Spleen (tissue), 11 donors: ENCODE measurements at regions not wholly inside any gene's neighbourhood (a gene's known extent, or its start where the extent isn't known, plus 50 kb on each side); places are given as distances from the start of the nearest gene placed in this dataset.
"Not testable (repeated sequence)": the region's sequence is repeated elsewhere in the genome, so short reads cannot be mapped to it uniquely, and the experiment has no call there.

Experiments used
- DNase-seq: peaks from one replicate; pipeline ENCODE4 v3.0.0-alpha.2; 2020
- H3K27ac ChIP-seq, 8 donors: fragments of 200-600 bp; sonication (generic) in 7 of 8; 1 replicate in 4 of 8; 2 replicates in 4 of 8; pipeline versions ENCODE4 v1.5.0 to v1.8.0; 2016 to 2021; ENCODE audit warnings: inconsistent platforms in 4 of 8, mild to moderate bottlenecking in 4 of 8, moderate library complexity in 1 of 8
- H3K27me3 ChIP-seq, 7 donors: fragments of 200-600 bp; sonication (generic) in 6 of 7; replicated peaks in 1 of 7; 1 replicate in 4 of 7; 2 replicates in 3 of 7; pipeline versions ENCODE4 v1.5.0 to v1.8.0; 2016 to 2021; ENCODE audit warnings: inconsistent platforms in 3 of 7, mild to moderate bottlenecking in 1 of 7
- H3K36me3 ChIP-seq, 6 donors: fragments of 200-600 bp; sonication (generic) in 5 of 6; 1 replicate in 4 of 6; 2 replicates in 2 of 6; pipeline versions ENCODE4 v1.5.0 to v1.8.0; 2016 to 2021; ENCODE audit warnings: inconsistent platforms in 2 of 6
- H3K4me1 ChIP-seq, 6 donors: fragments of 200-600 bp; sonication (generic) in 5 of 6; 1 replicate in 3 of 6; 2 replicates in 3 of 6; pipeline versions ENCODE4 v1.5.0 to v1.8.0; 2016 to 2021; ENCODE audit warnings: inconsistent platforms in 3 of 6
- H3K4me3 ChIP-seq, 8 donors: fragments of 200-600 bp; sonication (generic) in 7 of 8; 1 replicate in 4 of 8; 2 replicates in 4 of 8; pipeline versions ENCODE4 v1.5.0 to v1.8.0; 2016 to 2021; ENCODE audit warnings: inconsistent platforms in 4 of 8, mild to moderate bottlenecking in 4 of 8, moderate library complexity in 2 of 8
- H3K9me3 ChIP-seq, 8 donors: fragments of 200-600 bp; sonication (generic) in 7 of 8; 1 replicate in 4 of 8; 2 replicates in 4 of 8; pipeline versions ENCODE4 v1.5.0 to v1.8.0; 2016 to 2021; ENCODE audit warnings: inconsistent platforms in 4 of 8
- CTCF ChIP-seq, 11 experiments: fragments of 200-600 bp in 7 of 11; fragments of 450-650 bp in 4 of 11; sonication (generic) in 4 of 11; IDR thresholded peaks in 8 of 11; conservative IDR thresholded peaks in 3 of 11; 1 replicate in 7 of 11; 2 replicates in 4 of 11; pipeline versions ENCODE4 v1.4.0 to v1.8.0; 2016 to 2021; ENCODE audit warnings: antibody characterized with exemption in 11 of 11, inconsistent platforms in 4 of 11, mild to moderate bottlenecking in 1 of 11
- POLR2A ChIP-seq, 3 donors: fragments of 450-650 bp; IDR thresholded peaks; one replicate each; pipeline ENCODE4 v1.5.1; 2017; ENCODE audit warnings: antibody characterized with exemption in 3 of 3, mild to moderate bottlenecking in 1 of 3
- POLR2AphosphoS5 ChIP-seq, 3 donors: sonication (generic); formaldehyde crosslinking; IDR thresholded peaks; one replicate each; pipeline ENCODE4 v1.5.1; 2017; ENCODE audit warnings: antibody characterized with exemption in 3 of 3
- WGBS, 5 donors: extraction: QIAGEN DNeasy Blood & Tissue Kit in 3 of 5; methylation state at CpG; one replicate each; pipeline versions ENCODE4 v1.1.5 to v1.1.7; 2013 to 2018; 5-methylcytosine and 5-hydroxymethylcytosine counted together
- intact Hi-C: fragments of 100-400 bp; cut with DNase I; formaldehyde crosslinking; loops from one replicate; pipeline ENCODE4 v1.15.0; 2023; ENCODE audit warnings: low total_unique reads
- donor health status: healthy with polysubstance abuse.
- donor health status: DM: no; HTN: no; CAD: no; lungs with moderate emphysema.
- donor health status: DM: no; HTN: no; CAD: no.
- donor health status: Bipolar disorder and iron deficiency.
- donor health status: healthy.
- donor health status: DM: no; HTN: no; CAD: no.
- donor health status: DM: yes; HTN: yes; CAD: no.

- H3K4me3 ChIP-seq = no peak overlapping the region
- TF ChIP-seq POLR2AphosphoS5 (IDR thresholded peaks at IDR 0.05) (no peak), POLR2A (IDR thresholded peaks at IDR 0.05) (no peak), CTCF (IDR thresholded peaks at IDR 0.05 in 8 of 11, conservative IDR thresholded peaks at IDR 0.05 in 3 of 11) (no peak)
- H3K27me3 ChIP-seq = peaks cover 0 to 50% (median 0%) of the 10 kb centered on the region in 7 donors
- peaks cover 0 to 6% (median 0%) of the 10 kb centered on the region in 6 donors for H3K4me1 ChIP-seq
- intact Hi-C loops = no loop called here
- no peaks in the 10 kb centered on the region for H3K36me3 ChIP-seq
- 69 to 81% (median 76%) methylated on average over 5 of the region's 5 CpGs for WGBS, 5 donors
- H3K27ac ChIP-seq = no peak overlapping the region
- no peak for DNase-seq
- peaks cover 0 to 22% (median 3%) of the 10 kb centered on the region in 8 donors for H3K9me3 ChIP-seq
Measured at GRCh38 chr20:51272401-51272800, 249.5 kb upstream of the KCNG1 start.

GRCh38 chr20:51271931-51272330 is 249.0 kb upstream of the KCNG1 start:
- no peak overlapping the region for H3K4me3 ChIP-seq
- 77 to 84% (median 78%) methylated on average over 7 of the region's 7 CpGs for WGBS, 5 donors
- no peak overlapping the region for H3K27ac ChIP-seq
- peaks cover 0 to 6% (median 0%) of the 10 kb centered on the region in 6 donors for H3K4me1 ChIP-seq
- DNase-seq = no peak
- no peaks in the 10 kb centered on the region for H3K36me3 ChIP-seq
- peaks cover 0 to 46% (median 0%) of the 10 kb centered on the region in 7 donors for H3K27me3 ChIP-seq
- intact Hi-C loops = no loop called here
- TF ChIP-seq POLR2AphosphoS5 (IDR thresholded peaks at IDR 0.05) (no peak), POLR2A (IDR thresholded peaks at IDR 0.05) (no peak), CTCF (IDR thresholded peaks at IDR 0.05 in 8 of 11, conservative IDR thresholded peaks at IDR 0.05 in 3 of 11) (no peak)
- peaks cover 0 to 22% (median 3%) of the 10 kb centered on the region in 8 donors for H3K9me3 ChIP-seq

- peaks cover 0 to 22% (median 3%) of the 10 kb centered on the region in 8 donors for H3K9me3 ChIP-seq
- peaks cover 0 to 45% (median 0%) of the 10 kb centered on the region in 7 donors for H3K27me3 ChIP-seq
- H3K36me3 ChIP-seq, intact Hi-C loops, DNase-seq, H3K27ac ChIP-seq, H3K4me3 ChIP-seq, H3K4me1 ChIP-seq: not testable (repeated sequence)
- 83 to 95% (median 88%) methylated on average over 2 of the region's 2 CpGs for WGBS, 5 donors
Measured at GRCh38 chr20:51271289-51271688, 248.4 kb upstream of the KCNG1 start.

- 71 to 92% (median 81%) methylated on average over 4 of the region's 4 CpGs for WGBS, 5 donors
- no peaks in the 10 kb centered on the region for H3K36me3 ChIP-seq
- no peaks in the 10 kb centered on the region for H3K4me1 ChIP-seq
- intact Hi-C loops = no loop called here
- H3K27me3 ChIP-seq = peaks cover 0 to 33% (median 0%) of the 10 kb centered on the region in 7 donors
- H3K27ac ChIP-seq = no peak overlapping the region
- H3K9me3 ChIP-seq = peaks cover 0 to 38% (median 15%) of the 10 kb centered on the region in 8 donors
- DNase-seq = no peak
- no peak overlapping the region for H3K4me3 ChIP-seq
- TF ChIP-seq POLR2A (IDR thresholded peaks at IDR 0.05) (no peak), POLR2AphosphoS5 (IDR thresholded peaks at IDR 0.05) (no peak), CTCF (IDR thresholded peaks at IDR 0.05 in 8 of 11, conservative IDR thresholded peaks at IDR 0.05 in 3 of 11) (no peak)
Measured at GRCh38 chr20:51269671-51270070, 246.8 kb upstream of the KCNG1 start.

- H3K27ac ChIP-seq = no peak overlapping the region
- 88 to 98% (median 92%) methylated on average over 5 to 7 of the region's 7 CpGs for WGBS, 5 donors
- TF ChIP-seq CTCF (IDR thresholded peaks at IDR 0.05 in 8 of 11, conservative IDR thresholded peaks at IDR 0.05 in 3 of 11) = no peak
- TF ChIP-seq POLR2AphosphoS5 (IDR thresholded peaks at IDR 0.05) = no peak
- no peak for TF ChIP-seq POLR2A (IDR thresholded peaks at IDR 0.05)
- H3K36me3 ChIP-seq = no peaks in the 10 kb centered on the region
- H3K4me3 ChIP-seq = no peak overlapping the region
- intact Hi-C loops = no loop called here
- H3K27me3 ChIP-seq = peaks cover 0 to 15% (median 0%) of the 10 kb centered on the region in 7 donors
- no peaks in the 10 kb centered on the region for H3K4me1 ChIP-seq
- no peak for DNase-seq
- peaks cover 0 to 41% (median 17%) of the 10 kb centered on the region in 8 donors for H3K9me3 ChIP-seq
Measured at GRCh38 chr20:51267679-51268078, 244.8 kb upstream of the KCNG1 start.
